ENCODE measurements at regions not wholly inside any gene's neighbourhood (a gene's known extent, or its start where the extent isn't known, plus 50 kb on each side); places are given as distances from the start of the nearest gene placed in this dataset.

GRCh38 chr7:119465798-119466305 lies 807.1 kb upstream of the KCND2 start:
- TF ChIP-seq, protein P1, sequence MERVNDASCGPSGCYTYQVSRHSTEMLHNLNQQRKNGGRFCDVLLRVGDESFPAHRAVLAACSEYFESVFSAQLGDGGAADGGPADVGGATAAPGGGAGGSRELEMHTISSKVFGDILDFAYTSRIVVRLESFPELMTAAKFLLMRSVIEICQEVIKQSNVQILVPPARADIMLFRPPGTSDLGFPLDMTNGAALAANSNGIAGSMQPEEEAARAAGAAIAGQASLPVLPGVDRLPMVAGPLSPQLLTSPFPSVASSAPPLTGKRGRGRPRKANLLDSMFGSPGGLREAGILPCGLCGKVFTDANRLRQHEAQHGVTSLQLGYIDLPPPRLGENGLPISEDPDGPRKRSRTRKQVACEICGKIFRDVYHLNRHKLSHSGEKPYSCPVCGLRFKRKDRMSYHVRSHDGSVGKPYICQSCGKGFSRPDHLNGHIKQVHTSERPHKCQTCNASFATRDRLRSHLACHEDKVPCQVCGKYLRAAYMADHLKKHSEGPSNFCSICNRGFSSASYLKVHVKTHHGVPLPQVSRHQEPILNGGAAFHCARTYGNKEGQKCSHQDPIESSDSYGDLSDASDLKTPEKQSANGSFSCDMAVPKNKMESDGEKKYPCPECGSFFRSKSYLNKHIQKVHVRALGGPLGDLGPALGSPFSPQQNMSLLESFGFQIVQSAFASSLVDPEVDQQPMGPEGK (CRISPR knock-in tag; IDR thresholded peaks at IDR 0.05; ENCODE audit: borderline replicate concordance) = no peak
- TF ChIP-seq CSDC2 (CRISPR knock-in tag; IDR thresholded peaks at IDR 0.05) (no peak), ARNTL (CRISPR knock-in tag; IDR thresholded peaks at IDR 0.05; ENCODE audit: borderline replicate concordance, low read depth) (no peak), TOX (CRISPR knock-in tag; IDR thresholded peaks at IDR 0.05; ENCODE audit: borderline replicate concordance) (no peak), ESRRG (CRISPR knock-in tag; IDR thresholded peaks at IDR 0.05) (no peak), ZFP3 (CRISPR knock-in tag; IDR thresholded peaks at IDR 0.05) (no peak), CREB5 (CRISPR knock-in tag; IDR thresholded peaks at IDR 0.05; ENCODE audit: low read depth) (no peak), BACH2 (CRISPR knock-in tag; IDR thresholded peaks at IDR 0.05; ENCODE audit: borderline replicate concordance) (no peak), ZNF565 (CRISPR knock-in tag; conservative IDR thresholded peaks at IDR 0.05; ENCODE audit: low read depth) (no peak), ZNF8 (CRISPR knock-in tag; IDR thresholded peaks at IDR 0.05) (no peak), RARB (CRISPR knock-in tag; IDR thresholded peaks at IDR 0.05) (no peak)

Data from SK-N-SH treated with all-trans-retinoic acid at 6 μM for 48 hours (cell line).